GM19468 (cell line): ENCODE measurements at regions not wholly inside any gene's neighbourhood (a gene's known extent, or its start where the extent isn't known, plus 50 kb on each side); places are given as distances from the start of the nearest gene placed in this dataset.
A peak's percentile ranks its signal among the peaks of the same experiment; 100 is the strongest.

Experiments
- ATAC-seq: cut with Tn5 transposase; IDR thresholded peaks from one replicate; pipeline ENCODE4 v1.9.1; 2021; ENCODE audit warnings: mild to moderate bottlenecking, moderate library complexity, moderate number of reproducible peaks; ENCODE audit not compliant: unreplicated experiment; ENCODE audit errors: extremely low read depth

DNA sequence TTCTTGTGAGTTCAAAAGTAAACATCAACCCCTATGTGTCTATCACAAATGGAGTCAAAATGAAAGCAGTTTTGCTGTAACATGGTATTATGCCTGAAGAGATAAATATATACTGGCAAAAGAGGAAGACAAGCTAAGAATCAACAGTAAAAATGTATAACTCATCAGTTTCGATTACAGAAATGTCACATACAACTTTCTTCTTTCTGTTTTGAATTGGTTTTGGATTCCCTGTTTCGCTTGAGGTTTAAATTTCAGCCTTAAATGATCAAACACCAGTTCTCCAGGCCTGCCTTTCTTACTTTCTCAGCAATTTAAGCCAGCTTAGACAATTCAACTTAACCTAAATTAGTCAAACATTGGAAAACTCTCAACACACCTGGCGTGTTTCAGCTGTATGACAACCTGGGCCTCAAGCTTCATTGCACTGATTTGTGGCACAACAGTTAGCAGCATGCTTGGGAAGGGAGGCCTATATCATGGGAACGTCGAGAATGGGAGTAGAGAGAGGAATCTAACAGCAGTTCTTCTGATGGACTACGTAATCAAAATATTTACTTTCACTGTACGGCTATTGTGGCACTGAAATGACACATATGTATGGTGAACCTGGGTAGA, 51.9 kb upstream of the MARCKS start:
- peak; percentile 95 for ATAC-seq

DNA sequence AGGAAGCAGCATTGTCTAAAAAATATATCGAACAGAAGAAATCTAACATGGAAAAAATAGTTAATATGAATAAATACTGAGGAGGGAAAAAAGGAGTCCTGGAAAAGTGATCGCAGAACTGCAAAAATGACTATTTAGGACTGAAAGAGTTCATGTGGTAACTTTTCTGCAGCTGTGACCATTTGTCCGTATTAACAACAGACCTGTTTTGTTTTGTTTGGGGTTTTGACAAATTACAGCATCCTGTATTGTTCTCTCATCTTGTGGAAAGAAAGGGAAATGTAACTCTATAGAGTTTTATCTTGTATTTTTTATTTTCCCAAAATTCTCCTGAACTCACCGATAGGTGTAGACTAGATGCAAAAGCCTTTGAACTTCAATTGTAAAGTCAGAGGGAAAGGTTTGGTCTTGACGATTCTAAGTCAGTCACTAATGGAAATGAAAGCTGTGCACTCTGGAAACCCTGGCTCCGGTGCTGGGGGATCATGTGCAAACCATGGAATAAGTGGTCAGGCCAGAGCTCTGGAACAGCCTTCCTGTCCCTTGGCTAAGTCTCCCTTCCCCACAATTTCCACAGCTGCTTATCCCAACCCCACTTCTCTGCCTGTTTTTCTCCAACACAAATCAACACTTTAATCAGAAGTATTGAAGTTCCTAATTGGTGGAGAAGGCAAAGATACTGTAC, 51.2 kb upstream of the MARCKS start:
- no peak for ATAC-seq
